Stomach (tissue), 4 donors: ENCODE measurements at regions not wholly inside any gene's neighbourhood (a gene's known extent, or its start where the extent isn't known, plus 50 kb on each side); places are given as distances from the start of the nearest gene placed in this dataset.

ENCODE experiments used
- CTCF ChIP-seq, 7 experiments: fragments of 450-650 bp in 4 of 7; fragments of 200-600 bp in 3 of 7; sonication (generic) in 3 of 7; IDR thresholded peaks; one replicate each; pipeline ENCODE4 v1.5.1; 2016 to 2019; ENCODE audit warnings: antibody characterized with exemption in 7 of 7, control low read depth in 2 of 7, mild to moderate bottlenecking in 1 of 7
- POLR2A ChIP-seq, 4 donors: fragments of 450-650 bp; IDR thresholded peaks; one replicate each; pipeline ENCODE4 v1.6.1; 2016; ENCODE audit warnings: antibody characterized with exemption in 4 of 4, control low read depth in 2 of 4, mild to moderate bottlenecking in 1 of 4, moderate library complexity in 1 of 4
- POLR2AphosphoS5 ChIP-seq, 3 donors: sonication (generic); formaldehyde crosslinking; IDR thresholded peaks; one replicate each; pipeline ENCODE4 v1.6.1; 2016; ENCODE audit warnings: antibody characterized with exemption in 3 of 3

GRCh38 chr7:25731846-25732245, 420.2 kb upstream of the NFE2L3 start:
- TF ChIP-seq CTCF (IDR thresholded peaks at IDR 0.05) (no peak), POLR2AphosphoS5 (IDR thresholded peaks at IDR 0.05) (no peak), POLR2A (IDR thresholded peaks at IDR 0.05) (no peak)
